ENCODE measurements at regions not wholly inside any gene's neighbourhood (a gene's known extent, or its start where the extent isn't known, plus 50 kb on each side); places are given as distances from the start of the nearest gene placed in this dataset.

GRCh38 chr3:161748049-161748448 lies 251.4 kb downstream of the OTOL1 start:
- TF ChIP-seq CTCF (IDR thresholded peaks at IDR 0.05 in 2 of 3, conservative IDR thresholded peaks at IDR 0.05 in 1 of 3; ENCODE audit: control insufficient read depth in 2 of 3, extremely low read depth in 1 of 3, insufficient read depth in 1 of 3, low read depth in 3 of 3, low read length in 3 of 3) (no peak), ATF3 (IDR thresholded peaks at IDR 0.05; ENCODE audit: borderline replicate concordance, extremely low read depth, low read depth, low read length) (no peak), MEF2A (IDR thresholded peaks at IDR 0.05; ENCODE audit: insufficient read depth, low read depth, low read length) (no peak), ZNF24 (IDR thresholded peaks at IDR 0.05) (no peak), POLR2A (IDR thresholded peaks at IDR 0.05; ENCODE audit: low read depth, low read length) (no peak), ETV6 (conservative IDR thresholded peaks at IDR 0.05 in 1 of 2, IDR thresholded peaks at IDR 0.05 in 1 of 2; ENCODE audit: borderline replicate concordance in 1 of 2, low read depth in 1 of 2) (no peak)
